HG03064 (cell line): ENCODE measurements at regions not wholly inside any gene's neighbourhood (a gene's known extent, or its start where the extent isn't known, plus 50 kb on each side); places are given as distances from the start of the nearest gene placed in this dataset.

Source experiments
- ATAC-seq: cut with Tn5 transposase; IDR thresholded peaks from one replicate; pipeline ENCODE4 v1.9.1; 2021; ENCODE audit warnings: low read depth; ENCODE audit not compliant: unreplicated experiment

- ATAC-seq, result no peak
Measured at GRCh38 chr3:6516694-6517093, 344.2 kb upstream of the GRM7 start.

GRCh38 chr3:6518709-6519345 is 342.1 kb upstream of the GRM7 start:
- no peak for ATAC-seq

- ATAC-seq, result no peak
Measured at GRCh38 chr3:6521369-6522113, 339.4 kb upstream of the GRM7 start.

GRCh38 chr3:6522191-6522590 is 338.7 kb upstream of the GRM7 start:
- no peak for ATAC-seq

GRCh38 chr3:6523043-6523442 is 337.9 kb upstream of the GRM7 start:
- no peak for ATAC-seq

GRCh38 chr3:6524479-6524878 is 336.4 kb upstream of the GRM7 start:
- ATAC-seq, result no peak

GRCh38 chr3:6526321-6526720 is 334.6 kb upstream of the GRM7 start:
- ATAC-seq, result no peak

GRCh38 chr3:6526861-6527260 is 334.1 kb upstream of the GRM7 start:
- ATAC-seq, result no peak

GRCh38 chr3:6528951-6529350 is 332.0 kb upstream of the GRM7 start:
- no peak for ATAC-seq

GRCh38 chr3:6531153-6531552 is 329.8 kb upstream of the GRM7 start:
- ATAC-seq, result no peak

GRCh38 chr3:6532101-6532500 is 328.8 kb upstream of the GRM7 start:
- no peak for ATAC-seq

GRCh38 chr3:6540981-6541380 is 319.9 kb upstream of the GRM7 start:
- no peak for ATAC-seq

- ATAC-seq, result no peak
Measured at GRCh38 chr3:6542795-6543194, 318.1 kb upstream of the GRM7 start.

- no peak for ATAC-seq
Measured at GRCh38 chr3:6549296-6549695, 311.6 kb upstream of the GRM7 start.

- no peak for ATAC-seq
Measured at GRCh38 chr3:6551165-6551564, 309.8 kb upstream of the GRM7 start.

GRCh38 chr3:6560259-6560658 is 300.7 kb upstream of the GRM7 start:
- no peak for ATAC-seq

GRCh38 chr3:6567241-6567640 is 293.7 kb upstream of the GRM7 start:
- no peak for ATAC-seq

GRCh38 chr3:6568999-6569493 is 291.9 kb upstream of the GRM7 start:
- no peak for ATAC-seq

- no peak for ATAC-seq
Measured at GRCh38 chr3:6571448-6571847, 289.5 kb upstream of the GRM7 start.

- ATAC-seq, result no peak
Measured at GRCh38 chr3:6577584-6577983, 283.3 kb upstream of the GRM7 start.

- ATAC-seq, result no peak
Measured at GRCh38 chr3:6578526-6578925, 282.4 kb upstream of the GRM7 start.

GRCh38 chr3:6580808-6581207 is 280.1 kb upstream of the GRM7 start:
- ATAC-seq, result no peak
